Trophoblast cell (in vitro differentiated cells and primary cell): ENCODE measurements at regions not wholly inside any gene's neighbourhood (a gene's known extent, or its start where the extent isn't known, plus 50 kb on each side); places are given as distances from the start of the nearest gene placed in this dataset.

Experiments used
- DNase-seq, 2 donors: peaks; one replicate each; pipeline ENCODE4 v3.0.0-alpha.2; 2016
- H2AFZ ChIP-seq: 2 replicates; pipeline ENCODE4 v1.6.1; 2013; ENCODE audit warnings: low read length, moderate library complexity, mild to moderate bottlenecking; ENCODE audit not compliant: insufficient read depth, poor library complexity
- H2AK5ac ChIP-seq: 2 replicates; pipeline ENCODE4 v1.6.1; 2013; ENCODE audit warnings: mild to moderate bottlenecking, low read length
- H2BK120ac ChIP-seq: 2 replicates; pipeline ENCODE4 v1.6.1; 2013; ENCODE audit warnings: low read length, mild to moderate bottlenecking, moderate library complexity; ENCODE audit not compliant: insufficient read depth, poor library complexity
- H2BK12ac ChIP-seq: 2 replicates; pipeline ENCODE4 v1.6.1; 2013; ENCODE audit warnings: mild to moderate bottlenecking, low read length, moderate library complexity
- H2BK5ac ChIP-seq: 2 replicates; pipeline ENCODE4 v1.6.1; 2013; ENCODE audit warnings: low read length, low read depth, moderate library complexity, mild to moderate bottlenecking; ENCODE audit not compliant: poor library complexity
- H3K14ac ChIP-seq: 2 replicates; pipeline ENCODE4 v1.6.1; 2013; ENCODE audit warnings: mild to moderate bottlenecking, low read length
- H3K18ac ChIP-seq: 2 replicates; pipeline ENCODE4 v1.6.1; 2013; ENCODE audit warnings: mild to moderate bottlenecking, low read length
- H3K23ac ChIP-seq: 2 replicates; pipeline ENCODE4 v1.6.1; 2013; ENCODE audit warnings: low read length
- H3K27ac ChIP-seq: 2 replicates; pipeline ENCODE4 v1.5.1; 2013; ENCODE audit warnings: low read depth, mild to moderate bottlenecking, inconsistent platforms, low read length, moderate library complexity
- H3K27me3 ChIP-seq: 2 replicates; pipeline ENCODE4 v1.6.1; 2013; ENCODE audit warnings: inconsistent platforms, mild to moderate bottlenecking, low read length, moderate library complexity; ENCODE audit not compliant: insufficient read depth
- H3K36me3 ChIP-seq, 2 experiments: 1 replicate in 1 of 2; 2 replicates in 1 of 2; pipeline ENCODE4 v1.6.1; 2013; ENCODE audit warnings: low read length in 2 of 2, mild to moderate bottlenecking in 2 of 2, moderate library complexity in 1 of 2; ENCODE audit not compliant: insufficient read depth in 2 of 2, control insufficient read depth in 1 of 2
- H3K4ac ChIP-seq: 2 replicates; pipeline ENCODE4 v1.6.1; 2013; ENCODE audit warnings: low read depth, mild to moderate bottlenecking, low read length, moderate library complexity
- H3K4me1 ChIP-seq, 2 experiments: 1 replicate in 1 of 2; 2 replicates in 1 of 2; pipeline ENCODE4 v1.6.1; 2013; ENCODE audit warnings: low read length in 2 of 2, mild to moderate bottlenecking in 2 of 2, moderate library complexity in 1 of 2; ENCODE audit not compliant: insufficient read depth in 2 of 2, control insufficient read depth in 1 of 2
- H3K4me2 ChIP-seq: 2 replicates; pipeline ENCODE4 v1.6.1; 2013; ENCODE audit warnings: inconsistent platforms, mild to moderate bottlenecking, low read length, moderate library complexity
- H3K4me3 ChIP-seq: 2 replicates; pipeline ENCODE4 v1.5.1; 2013; ENCODE audit warnings: mild to moderate bottlenecking, low read depth, low read length, inconsistent platforms
- H3K79me1 ChIP-seq: one replicate; pipeline ENCODE4 v1.6.1; 2013; ENCODE audit warnings: low read length
- H3K79me2 ChIP-seq: 2 replicates; pipeline ENCODE4 v1.6.1; 2013; ENCODE audit warnings: low read length, mild to moderate bottlenecking; ENCODE audit not compliant: control insufficient read depth, insufficient read depth, poor library complexity
- H3K9ac ChIP-seq: 2 replicates; pipeline ENCODE4 v1.6.1; 2013; ENCODE audit warnings: mild to moderate bottlenecking, low read length
- H3K9me3 ChIP-seq: 2 replicates; pipeline ENCODE4 v1.6.1; 2013; ENCODE audit warnings: low read depth, mild to moderate bottlenecking, control low read depth, inconsistent platforms, low read length; ENCODE audit not compliant: insufficient read depth
- H4K12ac ChIP-seq: 2 replicates; pipeline ENCODE4 v1.6.1; 2013; ENCODE audit warnings: low read depth, mild to moderate bottlenecking, low read length, moderate library complexity
- H4K8ac ChIP-seq: 2 replicates; pipeline ENCODE4 v1.6.1; 2013; ENCODE audit warnings: low read depth, mild to moderate bottlenecking, low read length, moderate library complexity
- H4K91ac ChIP-seq: one replicate; pipeline ENCODE4 v1.6.1; 2013; ENCODE audit warnings: low read depth, mild to moderate bottlenecking, low read length, moderate library complexity
- WGBS: extraction: QIAGEN DNeasy Blood & Tissue Kit; methylation state at CpG from one replicate; pipeline ENCODE4 v1.1.7; 2013; ENCODE audit warnings: missing lambda C conversion rate; ENCODE audit not compliant: insufficient read length, insufficient coverage; ENCODE audit errors: extremely low coverage; 5-methylcytosine and 5-hydroxymethylcytosine counted together

DNA sequence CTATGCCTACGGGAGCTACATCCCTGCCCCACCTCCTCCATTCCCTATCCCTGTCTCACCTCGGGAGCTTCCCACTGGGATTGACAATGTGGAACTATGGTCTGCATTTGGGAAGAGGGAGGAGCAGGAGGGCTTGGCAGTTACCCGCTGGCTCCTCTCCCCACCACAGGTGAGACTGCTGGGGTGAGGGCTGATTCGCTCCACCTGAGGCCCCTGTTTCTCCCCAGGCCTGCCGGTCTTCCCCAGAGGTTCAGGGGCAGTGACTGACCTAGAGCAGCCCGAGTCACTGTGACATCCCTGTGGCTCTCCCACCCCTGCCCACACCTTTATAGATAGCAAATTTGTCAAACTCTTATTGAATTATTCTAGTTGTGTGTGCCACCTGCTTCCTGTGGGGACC is 252.6 kb downstream of the GLRX3 start:
- no CpG with 5 or more reads among the region's 6 CpGs for WGBS
- Histone ChIP-seq H3K36me3 (no peaks in the 10 kb centered on the region), H2BK5ac (no peak overlapping the region), H2AK5ac (no peak overlapping the region), H3K4me3 (no peak overlapping the region), H3K4ac (no peak overlapping the region), H2BK12ac (no peak overlapping the region), H3K4me2 (no peak overlapping the region), H4K8ac (no peak overlapping the region), H4K91ac (no peak overlapping the region), H3K79me1 (no peaks in the 10 kb centered on the region), H4K12ac (no peak overlapping the region), H2BK120ac (no peak overlapping the region), H3K14ac (no peak overlapping the region), H3K18ac (no peak overlapping the region), H3K27me3 (no peaks in the 10 kb centered on the region), H3K23ac (no peak overlapping the region), H3K9ac (no peak overlapping the region), H3K4me1 (no peaks in the 10 kb centered on the region), H3K9me3 (peaks cover 19% of the 10 kb centered on the region), H3K79me2 (no peaks in the 10 kb centered on the region), H2AFZ (no peak overlapping the region), H3K27ac (no peak overlapping the region)
- no peak for DNase-seq

GRCh38 chr10:130389906-130390305 is 253.7 kb downstream of the GLRX3 start:
- H3K79me1 ChIP-seq: no peaks in the 10 kb centered on the region
- no peak overlapping the region for H2BK12ac ChIP-seq
- no peaks in the 10 kb centered on the region for H3K4me1 ChIP-seq
- no peak overlapping the region for H2BK5ac ChIP-seq
- no peak overlapping the region for H3K9ac ChIP-seq
- no peak overlapping the region for H3K4me2 ChIP-seq
- H3K27ac ChIP-seq: no peak overlapping the region
- no peak overlapping the region for H3K4me3 ChIP-seq
- no peaks in the 10 kb centered on the region for H3K36me3 ChIP-seq
- no peak overlapping the region for H2AFZ ChIP-seq
- no peaks in the 10 kb centered on the region for H3K79me2 ChIP-seq
- H3K18ac ChIP-seq: no peak overlapping the region
- no peak overlapping the region for H4K91ac ChIP-seq
- H3K27me3 ChIP-seq: no peaks in the 10 kb centered on the region
- WGBS: no CpG with 5 or more reads among the region's 5 CpGs
- H4K8ac ChIP-seq: no peak overlapping the region
- no peak overlapping the region for H2AK5ac ChIP-seq
- H3K9me3 ChIP-seq: peaks cover 22% of the 10 kb centered on the region
- no peak overlapping the region for H3K23ac ChIP-seq
- no peak overlapping the region for H3K14ac ChIP-seq
- DNase-seq: no peak
- H2BK120ac ChIP-seq: no peak overlapping the region
- no peak overlapping the region for H3K4ac ChIP-seq
- no peak overlapping the region for H4K12ac ChIP-seq

- no peaks in the 10 kb centered on the region for H3K27me3 ChIP-seq
- no peak overlapping the region for H3K14ac ChIP-seq
- H3K79me2 ChIP-seq: no peaks in the 10 kb centered on the region
- H2AFZ ChIP-seq: no peak overlapping the region
- peaks cover 29% of the 10 kb centered on the region for H3K9me3 ChIP-seq
- no peak overlapping the region for H2BK12ac ChIP-seq
- no peak overlapping the region for H3K9ac ChIP-seq
- no peak for DNase-seq
- no peak overlapping the region for H3K18ac ChIP-seq
- H2BK120ac ChIP-seq: no peak overlapping the region
- WGBS: no CpG with 5 or more reads among the region's 10 CpGs
- H4K8ac ChIP-seq: no peak overlapping the region
- no peak overlapping the region for H2BK5ac ChIP-seq
- H2AK5ac ChIP-seq: no peak overlapping the region
- no peaks in the 10 kb centered on the region for H3K79me1 ChIP-seq
- H3K4me3 ChIP-seq: no peak overlapping the region
- no peak overlapping the region for H3K4ac ChIP-seq
- H3K27ac ChIP-seq: no peak overlapping the region
- no peaks in the 10 kb centered on the region for H3K4me1 ChIP-seq
- H4K12ac ChIP-seq: no peak overlapping the region
- H3K36me3 ChIP-seq: no peaks in the 10 kb centered on the region
- no peak overlapping the region for H3K23ac ChIP-seq
- no peak overlapping the region for H4K91ac ChIP-seq
- no peak overlapping the region for H3K4me2 ChIP-seq
Measured at GRCh38 chr10:130392031-130392430, 255.8 kb downstream of the GLRX3 start.

DNA sequence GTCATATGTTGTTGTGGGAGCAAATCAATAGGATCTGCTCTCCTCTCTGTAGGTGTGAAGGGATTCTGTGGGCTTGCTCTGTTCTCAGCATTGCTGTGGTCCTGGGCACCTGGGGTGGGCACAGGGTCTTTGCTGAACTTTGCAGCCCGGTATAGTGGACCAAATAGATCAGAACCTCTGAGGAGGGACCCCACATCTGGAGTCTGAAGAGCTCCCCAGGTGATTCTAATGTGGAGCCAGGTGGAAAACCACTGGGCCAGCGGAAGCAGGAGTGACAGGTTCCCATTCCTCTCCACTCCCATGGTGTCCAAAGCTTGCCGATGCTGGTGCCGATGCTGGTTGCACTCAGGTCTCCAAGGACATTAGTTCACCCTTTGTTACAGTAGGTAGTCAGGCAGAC is 257.2 kb downstream of the GLRX3 start:
- Histone ChIP-seq H4K12ac (no peak overlapping the region), H3K18ac (no peak overlapping the region), H3K4me3 (no peak overlapping the region), H2AK5ac (no peak overlapping the region), H3K9me3 (peaks cover 31% of the 10 kb centered on the region), H3K27ac (no peak overlapping the region), H3K79me2 (no peaks in the 10 kb centered on the region), H2BK12ac (no peak overlapping the region), H4K91ac (no peak overlapping the region), H2BK120ac (no peak overlapping the region), H4K8ac (no peak overlapping the region), H3K4me2 (no peak overlapping the region), H3K23ac (no peak overlapping the region), H3K79me1 (no peaks in the 10 kb centered on the region), H3K9ac (no peak overlapping the region), H2BK5ac (no peak overlapping the region), H3K27me3 (no peaks in the 10 kb centered on the region), H3K14ac (no peak overlapping the region), H2AFZ (no peak overlapping the region), H3K4me1 (no peaks in the 10 kb centered on the region), H3K36me3 (no peaks in the 10 kb centered on the region), H3K4ac (no peak overlapping the region)
- no peak for DNase-seq
- WGBS: no CpG with 5 or more reads among the region's 4 CpGs
